Prostate gland (tissue), 2 donors: ENCODE measurements at regions not wholly inside any gene's neighbourhood (a gene's known extent, or its start where the extent isn't known, plus 50 kb on each side); places are given as distances from the start of the nearest gene placed in this dataset.

Experiments used
- DNase-seq: peaks from one replicate; pipeline ENCODE4 v3.0.0-alpha.2; 2019; ENCODE audit warnings: low spot score
- H3K27ac ChIP-seq, 2 donors: fragments of 200-600 bp; sonication (generic); 2 replicates each; pipeline ENCODE4 v1.5.1; 2017 to 2019
- H3K27me3 ChIP-seq: fragments of 200-600 bp; sonication (generic); replicated peaks from 2 replicates; pipeline ENCODE4 v1.5.1; 2019; ENCODE audit not compliant: insufficient read depth
- H3K36me3 ChIP-seq, 2 donors: fragments of 200-600 bp; sonication (generic); 1 replicate in 1 of 2; 2 replicates in 1 of 2; pipeline versions ENCODE4 v1.5.1 to v1.8.1; 2017 to 2019
- H3K4me1 ChIP-seq: fragments of 200-600 bp; sonication (generic); replicated peaks from 2 replicates; pipeline ENCODE4 v1.5.1; 2019
- H3K4me3 ChIP-seq, 2 donors: fragments of 200-600 bp; sonication (generic); 2 replicates each; pipeline ENCODE4 v1.5.1; 2017 to 2019
- H3K9me3 ChIP-seq: fragments of 200-600 bp; sonication (generic); 2 replicates; pipeline ENCODE4 v1.5.1; 2017
- POLR2A ChIP-seq: fragments of 450-650 bp; IDR thresholded peaks from one replicate; pipeline ENCODE4 v1.6.1; 2016; ENCODE audit warnings: antibody characterized with exemption, mild to moderate bottlenecking
- POLR2AphosphoS5 ChIP-seq: sonication (generic); formaldehyde crosslinking; IDR thresholded peaks from one replicate; pipeline ENCODE4 v1.6.1; 2017; ENCODE audit warnings: antibody characterized with exemption
- WGBS: methylation state at CpG from one replicate; pipeline ENCODE4 v1.1.5; 2018; 5-methylcytosine and 5-hydroxymethylcytosine counted together
- intact Hi-C: fragments of 100-400 bp; cut with DNase I; formaldehyde crosslinking; loops from one replicate; pipeline ENCODE4 v1.14.2; 2022
- TF ChIP-seq, protein P1 (sequence below), 4 experiments: fragments of 200-600 bp in 2 of 4; fragments of 450-650 bp in 2 of 4; sonication (generic) in 2 of 4; IDR thresholded peaks; 1 replicate in 3 of 4; 2 replicates in 1 of 4; pipeline ENCODE4 v1.5.1; 2016 to 2019; ENCODE audit warnings: antibody characterized with exemption in 4 of 4, mild to moderate bottlenecking in 2 of 4, moderate library complexity in 2 of 4

DNA sequence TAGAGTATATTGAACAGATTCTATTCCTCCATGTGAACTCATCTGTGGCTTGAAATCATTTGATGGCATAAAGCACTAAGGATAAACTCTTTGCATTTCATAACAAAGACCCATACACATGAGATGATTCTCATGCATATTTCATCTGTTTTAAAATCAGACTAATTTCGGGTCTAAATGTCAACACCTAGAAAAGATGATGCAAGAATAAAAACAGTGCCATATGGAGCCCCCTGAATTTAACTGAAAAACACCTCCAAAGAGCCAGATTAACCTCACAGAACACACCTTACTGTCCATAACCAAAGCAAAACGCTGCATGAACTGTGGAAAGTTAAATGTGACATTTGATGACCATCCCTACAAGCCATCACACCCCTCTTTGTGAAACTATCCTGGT lies 59.7 kb downstream of the ELAPOR2 start:
- TF ChIP-seq POLR2AphosphoS5: no peak
- TF ChIP-seq, protein P1, sequence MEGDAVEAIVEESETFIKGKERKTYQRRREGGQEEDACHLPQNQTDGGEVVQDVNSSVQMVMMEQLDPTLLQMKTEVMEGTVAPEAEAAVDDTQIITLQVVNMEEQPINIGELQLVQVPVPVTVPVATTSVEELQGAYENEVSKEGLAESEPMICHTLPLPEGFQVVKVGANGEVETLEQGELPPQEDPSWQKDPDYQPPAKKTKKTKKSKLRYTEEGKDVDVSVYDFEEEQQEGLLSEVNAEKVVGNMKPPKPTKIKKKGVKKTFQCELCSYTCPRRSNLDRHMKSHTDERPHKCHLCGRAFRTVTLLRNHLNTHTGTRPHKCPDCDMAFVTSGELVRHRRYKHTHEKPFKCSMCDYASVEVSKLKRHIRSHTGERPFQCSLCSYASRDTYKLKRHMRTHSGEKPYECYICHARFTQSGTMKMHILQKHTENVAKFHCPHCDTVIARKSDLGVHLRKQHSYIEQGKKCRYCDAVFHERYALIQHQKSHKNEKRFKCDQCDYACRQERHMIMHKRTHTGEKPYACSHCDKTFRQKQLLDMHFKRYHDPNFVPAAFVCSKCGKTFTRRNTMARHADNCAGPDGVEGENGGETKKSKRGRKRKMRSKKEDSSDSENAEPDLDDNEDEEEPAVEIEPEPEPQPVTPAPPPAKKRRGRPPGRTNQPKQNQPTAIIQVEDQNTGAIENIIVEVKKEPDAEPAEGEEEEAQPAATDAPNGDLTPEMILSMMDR (IDR thresholded peaks at IDR 0.05): no peak
- TF ChIP-seq POLR2A: no peak
- H3K4me1 ChIP-seq: peaks cover 3% of the 10 kb centered on the region
- no peaks in the 10 kb centered on the region for H3K9me3 ChIP-seq
- H3K4me3 ChIP-seq: no peak overlapping the region
- H3K27me3 ChIP-seq: no peaks in the 10 kb centered on the region
- H3K27ac ChIP-seq: no peak overlapping the region
- no peak for DNase-seq
- H3K36me3 ChIP-seq: no peaks in the 10 kb centered on the region
- WGBS: 76% methylated on average over 2 of the region's 2 CpGs
- intact Hi-C loops: no loop called here

DNA sequence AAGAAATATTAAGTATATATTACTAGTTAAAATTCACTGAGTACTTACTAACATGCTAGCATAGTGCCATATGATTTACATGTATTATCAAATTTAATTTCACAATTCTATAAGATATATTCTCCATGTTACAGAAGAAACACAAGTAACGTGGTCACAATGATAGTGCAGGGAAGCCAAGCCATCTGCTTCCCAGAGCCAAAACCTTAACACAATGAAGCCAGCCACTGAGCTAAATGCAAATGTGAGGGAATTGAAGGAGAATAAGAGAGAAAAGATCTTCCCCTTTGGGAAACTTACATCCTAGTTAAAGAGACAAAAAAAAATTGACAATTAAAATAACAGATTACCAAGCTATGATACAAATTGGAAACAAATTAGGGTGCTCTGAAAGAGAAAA lies 63.6 kb downstream of the ELAPOR2 start:
- DNase-seq: no peak
- no peaks in the 10 kb centered on the region for H3K27me3 ChIP-seq
- peaks cover 3% of the 10 kb centered on the region for H3K4me1 ChIP-seq
- intact Hi-C loops: no loop called here
- no peaks in the 10 kb centered on the region for H3K9me3 ChIP-seq
- WGBS: 84% methylated on average over 1 of the region's 1 CpG
- H3K27ac ChIP-seq: no peak overlapping the region
- H3K36me3 ChIP-seq: no peaks in the 10 kb centered on the region
- no peak overlapping the region for H3K4me3 ChIP-seq
- TF ChIP-seq POLR2A (no peak), POLR2AphosphoS5 (no peak)
- TF ChIP-seq, protein P1 (IDR thresholded peaks at IDR 0.05): no peak

DNA sequence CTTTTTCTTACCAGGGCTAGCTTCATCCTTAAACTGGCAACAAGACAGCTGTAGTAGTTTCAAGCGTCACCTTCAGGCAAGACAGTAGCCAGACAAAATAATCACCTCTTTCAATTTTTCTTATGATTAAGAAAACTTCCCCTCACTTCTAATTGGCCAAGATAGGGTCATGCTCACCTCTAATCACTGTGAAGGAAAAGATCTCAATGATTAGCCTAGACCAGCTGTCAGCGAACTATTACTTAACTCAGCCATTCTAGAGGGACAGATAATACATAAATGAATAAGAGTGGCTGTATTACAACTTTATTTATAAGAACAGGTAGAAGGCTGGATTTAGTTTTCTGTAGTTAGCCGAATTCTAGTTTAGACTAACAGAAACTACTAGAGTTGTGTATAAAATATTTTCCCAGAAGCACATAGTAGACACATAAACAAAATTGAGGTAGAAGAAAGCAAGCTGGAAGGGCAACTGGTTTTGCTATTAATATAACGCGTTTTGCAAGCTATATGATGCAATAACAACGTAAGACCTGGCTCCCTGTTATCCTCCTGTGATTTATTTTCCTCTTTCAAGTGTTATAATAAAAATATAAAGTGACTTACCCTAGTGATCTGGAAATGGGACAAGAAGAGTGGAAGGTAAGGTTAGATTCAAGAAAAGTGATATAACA lies 64.3 kb downstream of the ELAPOR2 start:
- H3K27ac ChIP-seq: no peak overlapping the region
- TF ChIP-seq, protein P1 (IDR thresholded peaks at IDR 0.05): no peak
- TF ChIP-seq POLR2AphosphoS5 (no peak), POLR2A (no peak)
- no peak for DNase-seq

GRCh38 chr7:86991771-86992191 lies 67.7 kb downstream of the ELAPOR2 start:
- Histone ChIP-seq H3K4me3 (no peak overlapping the region), H3K4me1 (no peaks in the 10 kb centered on the region), H3K27me3 (no peaks in the 10 kb centered on the region), H3K9me3 (no peaks in the 10 kb centered on the region), H3K36me3 (no peaks in the 10 kb centered on the region), H3K27ac (no peak overlapping the region)
- TF ChIP-seq, protein P1 (IDR thresholded peaks at IDR 0.05): no peak
- no peak for TF ChIP-seq POLR2AphosphoS5
- no peak for TF ChIP-seq POLR2A
- intact Hi-C loops: no loop called here
- no peak for DNase-seq

More for the DNA sequence above, 64.3 kb downstream of the ELAPOR2 start:
- no peak overlapping the region for H3K4me3 ChIP-seq
- peaks cover 2% of the 10 kb centered on the region for H3K4me1 ChIP-seq
- H3K9me3 ChIP-seq: no peaks in the 10 kb centered on the region
- intact Hi-C loops: no loop called here
- WGBS: 80% methylated on average over 6 of the region's 6 CpGs
- no peaks in the 10 kb centered on the region for H3K36me3 ChIP-seq
- H3K27me3 ChIP-seq: no peaks in the 10 kb centered on the region

- H3K27me3 ChIP-seq: no peaks in the 10 kb centered on the region
- no peaks in the 10 kb centered on the region for H3K4me1 ChIP-seq
- no peak overlapping the region for H3K27ac ChIP-seq
- intact Hi-C loops: no loop called here
- H3K36me3 ChIP-seq: no peaks in the 10 kb centered on the region
- no peak for TF ChIP-seq POLR2AphosphoS5
- no peak for TF ChIP-seq POLR2A
- H3K9me3 ChIP-seq: no peaks in the 10 kb centered on the region
- no peak overlapping the region for H3K4me3 ChIP-seq
- no peak for DNase-seq
Observed at GRCh38 chr7:86991093-86991769, 68.2 kb downstream of the ELAPOR2 start.
